Activated CD4-positive, alpha-beta T cell treated with anti-CD3 and anti-CD28 coated beads, Interleukin-2, Interleukin-6, amounts not matched to agents 100 ng/mL and 50 ng/mL, durations not matched to agents 16 hours and 8 hours (primary cell): ENCODE measurements at regions not wholly inside any gene's neighbourhood (a gene's known extent, or its start where the extent isn't known, plus 50 kb on each side); places are given as distances from the start of the nearest gene placed in this dataset.
"Not testable (repeated sequence)": the region's sequence is repeated elsewhere in the genome, so short reads cannot be mapped to it uniquely, and the experiment has no call there.

Experiments used
- DNase-seq: peaks from one replicate; pipeline ENCODE4 v3.0.0-alpha.2; 2020

DNA sequence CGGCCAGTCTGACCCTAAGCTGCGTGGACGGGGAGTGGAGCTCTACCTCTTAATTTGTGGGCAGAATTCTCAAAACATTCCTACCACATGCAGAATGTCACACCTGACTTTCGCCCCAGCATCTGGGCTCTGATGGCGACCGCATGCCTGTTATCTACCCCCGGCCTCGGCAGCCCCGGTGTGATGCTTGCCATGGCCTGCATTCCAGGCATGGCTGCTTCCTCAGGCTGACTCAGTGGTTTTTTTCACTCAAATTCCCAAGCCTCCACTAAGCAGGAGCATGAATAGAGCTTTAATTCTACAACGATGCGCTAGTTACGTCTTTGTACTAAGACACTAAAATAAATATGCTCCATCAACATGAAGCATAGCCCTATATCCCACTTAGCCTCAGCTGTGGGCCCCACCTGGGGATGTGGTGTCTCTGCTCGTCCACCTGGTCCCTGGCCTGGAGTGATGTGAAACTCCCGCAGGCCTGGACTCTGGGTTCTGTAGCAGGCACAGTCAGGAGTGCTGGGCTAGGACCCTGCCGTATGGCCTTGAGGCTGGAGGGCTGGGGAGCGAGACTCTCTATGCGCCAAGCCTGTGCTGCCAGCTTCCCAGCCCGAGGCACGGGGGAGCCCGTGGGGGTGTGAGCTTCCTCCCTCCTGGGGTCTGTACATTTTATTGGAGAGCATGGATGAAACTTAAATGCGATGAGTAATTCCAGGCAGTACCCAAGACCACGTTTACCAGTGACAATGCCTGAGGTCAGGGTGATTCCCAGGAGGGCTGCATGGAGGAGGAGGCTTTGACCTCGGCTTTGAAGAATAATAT is 153.2 kb downstream of the CTTN start:
- no peak for DNase-seq

DNA sequence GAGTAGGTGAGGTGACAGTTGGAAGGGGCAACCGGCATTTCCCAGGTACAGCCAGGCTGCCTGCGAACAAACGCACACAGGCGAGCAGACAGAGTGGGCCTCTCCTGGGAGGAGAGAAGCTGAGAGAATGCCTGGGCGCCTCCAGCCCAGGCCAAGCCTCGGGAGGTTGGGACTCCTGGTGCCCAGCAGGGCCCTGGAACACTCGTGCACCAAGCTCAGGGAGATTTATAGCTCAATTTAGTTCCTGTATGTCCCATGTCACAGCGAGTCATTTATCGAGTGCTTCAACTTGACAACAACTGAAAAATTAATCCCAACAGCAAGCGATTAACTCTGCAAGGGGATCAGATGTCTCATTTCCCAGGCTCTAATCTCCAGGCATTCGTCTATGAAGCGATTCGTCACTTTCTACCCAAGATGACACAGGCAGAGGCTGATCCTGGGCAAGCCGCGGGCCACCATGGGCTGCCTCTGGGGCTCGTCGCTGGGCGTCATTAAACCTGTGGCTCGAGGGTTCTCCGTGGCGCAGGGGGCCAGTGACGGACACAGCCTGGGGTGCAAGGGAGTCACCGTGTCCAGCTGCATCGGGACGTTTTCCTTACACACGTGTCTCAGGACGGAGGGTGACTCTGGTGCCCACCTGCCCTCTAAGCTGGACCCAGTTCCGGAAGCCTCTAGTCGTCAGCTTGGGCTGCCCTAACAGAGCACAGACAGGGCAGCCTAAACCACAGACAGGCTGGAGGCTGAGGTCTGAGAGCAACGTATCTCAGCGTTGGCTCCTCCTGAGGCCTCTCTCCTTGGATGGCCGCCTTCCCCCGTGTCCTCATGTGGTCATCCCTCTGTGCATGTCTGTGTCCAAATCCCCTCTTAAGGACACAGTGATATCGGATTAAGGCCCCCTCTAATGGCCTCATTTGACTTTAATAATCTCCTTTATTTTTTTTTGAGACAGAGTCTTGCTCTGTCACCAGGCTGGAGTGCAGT is 154.1 kb downstream of the CTTN start:
- DNase-seq: no peak

DNA sequence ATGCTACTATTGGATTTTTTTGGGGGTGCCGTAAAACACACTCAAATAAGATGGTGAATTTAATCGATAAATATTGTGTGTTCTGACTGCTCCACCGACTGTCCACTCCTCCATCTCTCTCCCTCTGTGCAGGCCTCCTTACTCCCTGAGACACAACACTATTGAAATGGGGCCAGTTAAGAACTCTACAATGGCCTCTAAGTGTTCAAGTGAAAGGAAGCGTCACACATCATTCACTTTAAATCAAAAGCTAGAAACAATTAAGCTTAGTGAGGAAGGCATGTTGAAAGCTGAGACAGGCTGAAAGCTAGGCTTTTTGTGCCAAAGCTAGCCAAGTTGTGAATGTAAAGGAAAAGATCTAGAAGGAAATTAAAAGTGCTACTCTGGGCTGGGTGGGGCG is 156.7 kb downstream of the CTTN start:
- DNase-seq: no peak

DNA sequence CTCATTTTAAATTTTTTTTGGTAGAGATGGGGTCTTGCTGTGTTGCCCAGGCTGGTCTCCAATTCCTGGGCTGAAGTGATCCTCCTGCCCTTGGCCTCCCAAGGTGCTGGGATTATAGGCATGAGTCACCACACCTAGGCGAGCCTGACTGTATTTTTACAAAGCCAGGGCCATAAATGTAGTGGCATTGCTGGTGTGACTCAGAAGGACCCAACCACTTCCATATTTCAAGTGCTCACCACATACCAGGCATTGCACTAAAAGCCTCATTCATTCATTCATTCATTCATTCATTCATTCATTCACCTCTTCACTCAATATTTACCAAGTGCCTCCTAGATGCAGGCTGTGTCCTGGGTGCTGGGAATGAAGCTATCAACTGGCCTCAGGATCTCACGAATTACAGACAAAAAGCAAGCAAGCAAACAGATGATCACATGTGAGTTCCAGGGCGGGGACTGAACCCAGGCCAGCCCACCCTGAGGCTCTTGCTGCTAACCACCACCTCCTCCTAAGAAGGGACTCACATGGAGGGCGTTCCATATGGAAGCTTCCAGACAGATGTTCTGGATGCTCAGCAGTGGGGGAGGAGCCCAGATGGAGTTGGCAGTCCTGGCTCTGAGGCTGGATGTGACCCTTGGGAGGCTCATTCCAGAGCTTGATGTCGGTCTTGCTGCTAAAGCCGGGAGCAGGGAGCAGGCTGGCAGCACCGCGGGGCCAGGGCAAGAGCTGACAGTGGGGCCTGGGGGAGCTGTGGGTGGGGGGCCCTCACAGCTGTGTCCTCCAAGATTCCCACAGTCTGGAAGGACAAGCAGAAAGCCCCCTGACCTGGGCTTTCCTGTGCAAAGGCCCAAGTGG is 158.8 kb downstream of the CTTN start:
- DNase-seq: peak; percentile 12

DNA sequence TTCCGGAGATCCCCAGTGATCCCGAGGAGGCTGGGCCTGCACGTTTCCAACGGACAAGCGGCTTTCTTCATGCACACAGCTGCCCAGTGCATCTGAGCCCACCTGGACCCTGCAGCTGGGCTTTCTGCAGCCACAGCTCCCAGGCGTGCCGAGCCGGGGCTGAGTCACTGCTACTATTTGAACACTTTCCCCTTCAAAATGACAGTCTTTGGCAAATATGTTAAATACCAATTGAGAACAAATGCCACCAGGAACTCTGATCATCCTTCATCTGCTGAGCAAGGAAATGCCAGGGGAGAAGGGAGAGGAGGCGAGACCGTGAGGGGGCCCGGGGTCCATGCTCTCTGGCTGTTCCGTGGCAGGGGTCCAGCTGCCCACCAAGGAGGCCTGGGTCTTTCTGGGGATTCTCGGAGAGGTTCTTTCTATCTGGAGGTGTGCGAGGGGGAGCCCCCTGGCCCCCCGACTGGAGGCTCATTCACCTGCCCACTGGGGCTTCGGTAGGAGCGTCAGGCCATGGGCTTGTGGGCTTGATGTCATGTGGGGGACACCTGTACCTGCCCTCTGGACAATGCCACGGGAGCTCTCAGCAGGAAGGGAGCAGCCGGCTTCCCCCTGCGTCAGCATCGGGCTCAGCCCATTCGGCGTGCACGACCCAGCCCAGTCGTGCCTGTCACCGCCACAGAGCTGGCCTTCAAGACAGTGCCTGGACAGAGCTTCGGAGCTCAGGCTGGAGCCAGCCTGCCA is 159.6 kb downstream of the CTTN start:
- no peak for DNase-seq

DNA sequence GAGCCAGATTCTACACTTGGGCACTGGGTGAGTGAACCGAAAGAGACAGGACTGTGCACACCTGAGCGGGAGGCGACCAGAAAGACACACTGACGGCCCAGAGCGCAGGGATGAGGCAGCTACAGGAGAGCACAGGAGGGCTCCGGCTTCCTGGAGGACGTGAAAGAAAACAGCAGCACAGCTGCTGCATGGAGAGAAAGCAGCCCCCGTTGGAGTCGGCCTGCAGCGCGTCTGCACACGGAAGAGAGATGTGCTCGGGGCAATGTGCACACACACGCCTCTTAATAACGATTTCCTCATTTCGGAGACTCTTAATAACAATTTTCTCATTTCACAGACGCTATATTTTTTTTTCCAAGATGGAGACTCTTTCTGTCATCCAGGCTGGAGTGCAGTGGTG is 160.4 kb downstream of the CTTN start:
- DNase-seq: no peak

DNA sequence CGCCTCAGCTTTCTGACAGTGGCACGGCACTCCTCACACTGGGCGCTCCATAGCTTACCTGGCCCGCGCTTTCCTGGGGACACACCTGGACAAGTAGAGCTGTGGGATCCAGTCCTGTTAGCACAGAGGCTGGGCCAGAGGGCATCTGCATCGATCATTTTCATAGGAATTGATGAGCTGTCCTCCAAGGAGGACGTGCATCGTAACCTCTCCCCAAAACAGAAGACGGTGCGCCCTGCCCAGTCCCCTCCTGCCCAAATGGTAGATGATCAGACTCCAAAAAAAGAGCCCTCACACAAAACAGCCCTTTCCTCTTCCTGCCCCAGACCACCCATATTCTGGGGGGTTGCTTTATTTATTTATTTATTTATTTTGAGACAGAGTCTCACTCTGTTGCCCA is 161.2 kb downstream of the CTTN start:
- no peak for DNase-seq

DNA sequence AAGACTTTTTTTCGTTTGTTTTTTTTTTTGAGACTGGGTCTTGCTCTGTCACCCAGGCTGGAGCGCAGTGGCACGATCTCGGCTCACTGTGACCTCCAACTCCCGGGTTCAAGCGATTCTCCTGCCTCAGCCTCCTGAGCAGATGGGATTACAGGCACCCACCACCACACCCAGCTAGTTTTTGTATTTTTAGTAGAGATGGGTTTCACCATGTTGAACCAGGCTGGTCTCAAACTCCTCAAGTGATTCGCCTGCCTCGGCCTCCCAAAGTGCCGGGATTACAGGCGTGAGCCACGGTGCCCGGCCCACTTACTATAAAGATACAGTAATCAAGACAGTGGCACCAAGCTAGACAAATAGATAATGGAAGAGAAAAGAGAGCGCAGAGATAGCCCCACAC is 162.3 kb downstream of the CTTN start:
- DNase-seq: not testable (repeated sequence)

DNA sequence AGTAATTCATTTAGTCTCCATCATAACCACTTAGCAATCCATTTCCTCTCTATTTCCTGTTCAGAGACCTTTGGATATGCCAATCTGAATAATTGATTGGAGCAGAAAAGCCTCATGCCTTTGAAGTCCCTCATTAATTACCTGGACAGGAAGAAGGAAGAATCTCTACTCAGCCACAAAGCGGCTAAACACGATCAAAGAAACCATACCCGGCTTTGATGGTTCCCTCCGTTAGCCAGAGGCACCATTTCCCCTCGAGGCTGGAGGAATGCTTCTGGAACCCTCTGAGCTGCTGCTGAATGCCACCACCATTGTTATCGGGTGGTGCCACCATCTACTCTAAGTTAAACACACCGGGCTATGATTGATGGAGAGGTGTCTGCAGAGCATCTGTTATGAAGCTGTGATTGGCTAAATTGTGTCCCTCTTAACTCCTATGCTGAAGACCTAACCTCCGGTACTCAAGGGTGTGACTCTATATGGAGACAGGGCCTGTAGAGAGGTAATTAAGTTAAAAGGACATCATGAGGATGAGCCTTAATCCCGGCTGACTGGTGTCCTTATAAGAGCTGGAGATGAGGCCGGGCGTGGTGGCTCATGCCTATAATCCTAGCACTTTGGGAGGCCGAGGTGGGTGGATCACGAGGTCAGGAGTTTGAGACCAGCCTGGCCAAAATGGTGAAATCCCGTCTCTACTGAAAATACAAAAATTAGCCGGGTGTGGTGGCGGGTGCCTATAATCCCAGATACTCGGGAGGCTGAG is 168.6 kb downstream of the CTTN start:
- no peak for DNase-seq

DNA sequence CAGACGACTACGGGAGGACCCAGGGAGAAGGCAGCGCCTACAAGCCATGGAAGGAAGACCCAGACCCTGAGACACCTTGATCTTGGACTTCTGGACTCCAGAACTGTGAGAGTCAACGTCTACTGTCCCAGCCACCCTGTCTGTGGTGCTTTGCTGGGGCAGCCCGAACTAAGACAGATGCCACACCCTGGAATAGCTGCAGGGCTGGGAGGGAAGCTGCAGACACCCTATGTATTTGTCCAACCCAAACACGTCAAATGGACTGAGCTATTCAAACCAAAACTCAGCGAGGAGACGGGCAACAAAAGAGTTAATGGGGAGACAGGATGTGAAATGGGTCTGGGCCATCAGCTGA is 169.3 kb downstream of the CTTN start:
- DNase-seq: no peak

DNA sequence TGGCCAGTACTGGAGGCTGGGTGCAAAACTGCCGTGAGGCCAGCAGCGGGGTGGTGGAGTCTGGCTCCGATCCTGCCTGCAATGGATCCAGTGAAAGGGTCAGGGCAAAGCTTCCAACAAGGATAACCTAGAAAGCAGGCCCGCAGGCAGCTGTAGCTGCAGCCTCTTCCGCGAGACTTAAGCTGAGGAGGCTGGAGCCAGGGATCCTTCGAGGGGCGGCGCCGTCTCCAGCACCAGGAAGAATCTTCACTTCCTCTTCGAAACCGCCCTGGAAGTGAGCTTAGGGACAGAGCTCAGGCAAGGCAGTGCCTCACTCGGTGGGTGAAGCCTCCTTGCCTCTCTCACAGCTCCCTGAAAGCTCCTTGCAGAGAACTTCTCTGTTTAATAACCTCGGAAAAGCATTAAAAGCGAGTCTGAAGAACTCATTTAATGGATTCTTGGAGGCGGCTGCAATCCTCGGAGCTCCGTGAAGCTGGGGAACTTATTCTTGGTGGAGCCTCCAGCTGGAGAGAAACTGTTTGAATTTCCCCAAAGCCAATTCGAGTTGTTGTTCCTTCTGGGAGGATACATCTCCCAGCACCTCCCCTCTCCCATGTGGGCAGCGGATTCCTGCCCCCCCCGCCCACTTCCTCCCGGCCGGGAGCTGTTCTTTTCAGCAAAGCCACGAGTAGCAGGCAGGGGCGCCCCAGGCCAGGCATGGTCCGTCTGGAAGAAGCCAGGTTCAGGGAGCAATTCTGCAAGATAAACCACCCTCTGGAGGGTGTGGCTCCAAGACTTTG is 169.9 kb downstream of the CTTN start:
- DNase-seq: no peak

DNA sequence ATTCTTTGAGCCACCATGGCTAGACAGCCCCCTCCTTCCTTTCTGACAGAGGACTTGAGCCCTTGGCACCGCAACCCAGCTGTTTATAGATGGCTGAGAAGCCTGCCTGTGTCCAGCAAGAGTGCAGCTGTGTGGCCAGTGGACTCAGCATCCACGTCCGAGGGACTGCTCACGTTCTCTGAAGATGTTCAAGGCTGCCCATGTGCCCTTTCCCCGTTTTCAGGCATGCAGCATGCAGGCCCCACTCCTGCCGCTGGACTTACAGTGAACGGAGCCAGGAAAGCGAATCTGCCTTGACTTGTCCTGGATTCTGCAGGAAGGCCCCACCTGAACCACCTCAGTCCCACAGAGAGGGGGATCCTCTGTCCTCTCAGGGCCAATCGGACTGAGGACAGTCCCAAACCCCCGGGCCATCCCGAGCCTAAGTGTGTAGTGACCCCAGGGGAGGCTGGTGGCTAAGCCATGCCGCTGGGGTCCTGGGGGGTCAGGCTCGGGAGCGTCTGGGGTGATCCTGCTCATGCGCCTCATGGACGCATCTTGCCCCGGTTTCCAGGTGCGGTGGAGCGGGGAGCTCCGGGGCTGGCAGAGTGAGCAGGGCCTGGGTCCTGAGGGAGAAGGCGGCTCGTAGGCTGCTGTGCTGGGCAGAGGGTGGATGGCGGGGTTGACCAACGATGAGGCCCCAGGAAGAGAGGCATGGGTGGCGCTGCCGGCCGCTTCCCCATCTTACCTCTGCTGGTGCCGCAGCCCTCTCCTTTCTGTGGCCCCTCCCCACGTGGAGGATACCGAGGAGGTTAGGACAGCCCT is 170.7 kb downstream of the CTTN start:
- no peak for DNase-seq

DNA sequence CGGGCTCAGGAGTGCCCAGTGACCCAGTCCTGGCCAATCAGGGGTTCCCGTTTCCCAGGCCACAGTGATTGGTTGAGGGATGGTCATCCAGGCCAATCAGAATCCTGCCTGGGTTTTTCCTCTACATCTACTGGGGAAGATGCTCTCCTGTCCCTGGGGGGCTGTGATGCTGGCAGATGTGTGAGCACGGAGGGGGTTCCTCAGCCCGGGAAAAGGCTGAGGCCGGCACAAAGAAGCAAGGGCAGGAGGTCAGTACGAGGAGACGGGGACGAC is 171.2 kb downstream of the CTTN start:
- no peak for DNase-seq

DNA sequence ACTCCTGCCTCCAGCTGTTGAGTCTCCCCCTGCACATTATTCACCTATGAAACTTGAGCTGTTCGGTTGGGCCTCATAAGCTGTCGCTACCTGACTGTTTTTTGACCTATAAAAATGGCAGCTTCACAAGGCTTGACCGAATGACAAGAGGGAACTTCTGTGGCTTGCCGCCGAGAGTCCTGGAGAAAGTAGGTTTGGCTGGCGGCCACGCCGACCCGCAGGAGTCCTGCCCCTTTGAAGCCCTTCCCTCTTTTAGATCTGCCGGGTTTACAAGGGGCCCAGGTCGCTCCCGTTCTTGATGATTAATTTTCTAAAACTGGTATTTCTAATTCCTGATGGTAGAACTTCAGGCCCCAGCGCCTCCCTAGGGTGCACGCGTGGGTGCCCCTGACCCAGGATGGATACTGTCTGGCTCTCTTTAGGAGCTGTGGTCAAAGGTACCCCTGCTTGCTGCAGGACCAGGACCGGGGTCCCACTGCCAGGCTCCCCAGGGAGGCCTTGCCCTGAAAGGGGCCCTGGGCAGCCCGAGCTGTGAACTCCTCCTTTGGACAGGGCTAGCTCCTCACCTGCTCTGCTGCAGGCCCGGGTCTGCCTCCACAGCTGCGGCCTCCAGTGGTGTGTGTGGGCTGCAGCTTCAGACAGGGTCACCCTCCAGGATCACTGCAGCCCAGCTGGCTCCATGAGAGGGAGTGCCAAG is 171.8 kb downstream of the CTTN start:
- no peak for DNase-seq

DNA sequence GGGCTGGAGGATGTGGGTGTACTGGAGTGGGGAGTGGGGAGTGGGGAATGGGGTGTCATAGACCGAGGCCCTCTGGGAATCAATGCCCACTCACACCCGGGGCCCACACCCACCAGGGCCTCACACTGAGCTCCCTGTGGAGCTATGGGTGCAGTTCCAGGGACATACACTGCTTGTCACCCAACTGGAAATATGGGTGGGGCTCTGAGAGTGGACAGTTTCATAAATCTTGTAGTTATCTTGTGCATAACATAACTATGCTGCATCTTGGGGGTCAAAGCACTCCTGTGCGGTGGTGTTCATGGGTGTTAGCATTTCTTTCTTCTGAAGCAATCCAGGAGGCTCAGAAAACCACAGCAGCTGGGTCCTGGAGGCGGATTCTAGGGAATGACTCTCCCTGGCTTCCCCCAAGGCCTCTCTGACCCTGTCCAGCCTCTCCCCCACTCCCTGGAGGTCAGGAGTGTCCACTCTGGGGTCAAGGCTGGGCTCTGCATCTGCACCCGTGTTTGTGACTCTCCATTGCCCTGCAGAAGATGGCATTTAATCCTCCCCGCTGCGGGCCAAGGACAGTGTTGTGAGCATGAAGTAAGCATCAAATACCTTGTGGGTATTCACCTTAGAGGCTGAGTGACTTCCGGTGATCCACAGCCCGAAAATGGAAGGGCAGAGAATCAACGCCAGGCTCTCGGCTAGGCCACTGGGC is 172.5 kb downstream of the CTTN start:
- no peak for DNase-seq

DNA sequence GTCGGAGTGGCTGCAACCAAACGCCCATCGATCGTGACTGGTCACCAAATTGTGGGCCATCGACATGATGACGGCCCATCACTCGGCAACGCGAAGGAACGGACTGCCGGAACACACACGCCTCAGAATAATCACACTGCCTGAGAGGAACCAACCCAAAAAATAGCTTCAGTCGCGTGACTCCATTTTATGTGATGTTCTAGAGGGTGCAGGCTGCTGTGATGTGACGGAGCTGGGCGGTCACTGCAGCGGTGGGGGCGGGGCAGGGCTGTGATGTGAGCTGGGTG is 174.6 kb downstream of the CTTN start:
- no peak for DNase-seq

DNA sequence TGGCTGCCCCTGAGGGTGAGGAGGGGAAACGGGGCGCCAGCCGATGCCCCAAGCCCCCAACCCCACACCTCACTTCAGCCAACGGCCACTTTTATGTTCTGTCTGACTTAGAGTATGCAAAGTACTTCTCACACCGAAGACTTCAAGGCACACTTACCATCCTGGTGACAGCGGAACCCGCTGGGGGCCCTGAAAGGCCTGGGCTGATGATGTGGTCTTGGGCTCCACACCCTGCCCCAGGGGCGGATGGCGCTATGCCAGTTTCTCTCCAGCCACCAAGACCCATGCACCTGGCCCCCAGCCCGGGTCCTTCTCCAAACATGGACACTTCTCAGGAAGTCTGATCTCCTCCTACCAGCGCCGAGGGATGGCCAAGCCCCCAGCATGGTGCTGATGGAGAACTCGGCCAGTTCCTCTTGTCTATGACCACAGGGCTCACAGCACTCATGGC is 175.4 kb downstream of the CTTN start:
- DNase-seq: no peak

DNA sequence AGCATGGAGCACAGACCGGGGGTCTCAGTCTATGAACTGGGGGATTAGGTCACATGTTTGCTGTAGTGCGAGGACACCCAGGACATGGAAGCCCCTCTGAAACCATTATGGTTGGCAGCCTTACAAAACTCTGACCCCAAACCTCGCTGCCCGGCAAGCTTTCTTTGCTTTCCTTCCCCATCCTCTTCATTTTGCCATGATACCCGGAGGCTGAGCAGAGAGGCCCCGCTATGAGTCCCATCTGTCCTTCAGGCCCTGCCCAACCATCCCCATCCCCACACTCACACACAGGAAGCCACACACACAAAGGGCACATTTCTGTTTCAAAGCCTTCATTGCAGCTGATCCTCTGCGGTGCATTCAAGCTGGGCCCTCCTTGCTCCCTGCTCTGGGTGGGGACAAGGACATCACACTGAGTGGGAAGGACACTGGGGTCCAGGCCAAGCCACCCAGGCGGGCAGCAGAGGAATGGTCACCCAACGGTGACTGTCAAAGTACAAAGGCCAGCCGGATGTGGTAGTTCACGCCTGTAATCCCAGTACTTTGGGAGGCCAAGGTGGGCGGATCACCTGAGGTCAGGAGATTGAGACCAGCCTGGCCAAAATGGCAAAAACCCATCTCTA is 176.5 kb downstream of the CTTN start:
- DNase-seq: no peak
